ENCODE measurements at regions not wholly inside any gene's neighbourhood (a gene's known extent, or its start where the extent isn't known, plus 50 kb on each side); places are given as distances from the start of the nearest gene placed in this dataset.

GRCh38 chr4:129808242-129808641 is 712.3 kb downstream of the C4orf33 start:
- BruUV-seq (replicated peaks): no TSS peak
- no peaks in the 10 kb centered on the region for H3K36me3 ChIP-seq (ENCODE audit: control insufficient read depth, insufficient read depth, low read length)
- no peak overlapping the region for H3K9ac ChIP-seq (ENCODE audit: insufficient read depth in 1 of 2, low read depth in 2 of 2, low read length in 2 of 2)
- FAIRE-seq (no peak), ATAC-seq (no peak), DNase-seq (ENCODE audit: extremely low read depth in 1 of 4, low spot score in 3 of 4) (no peak)
- H3K9me3 ChIP-seq (replicated peaks; ENCODE audit: control insufficient read depth, insufficient read depth, low read depth, low read length): no peaks in the 10 kb centered on the region
- no peak overlapping the region for H2AFZ ChIP-seq (ENCODE audit: low read depth, low read length)
- H3K4me3 ChIP-seq: no peak overlapping the region
- no peaks in the 10 kb centered on the region for H3K9me1 ChIP-seq (ENCODE audit: control insufficient read depth, insufficient read depth, low read length)
- ChIA-PET CTCF (ENCODE audit: low intra/inter-chr PET ratio) (no interaction called here), POLR2A (no interaction called here)
- H3K27me3 ChIP-seq (ENCODE audit: control insufficient read depth in 2 of 2, insufficient read depth in 2 of 2, low read length in 2 of 2): no peaks in the 10 kb centered on the region
- intact Hi-C loops (cut with micrococcal nuclease): no loop called here
- H3K4me2 ChIP-seq (ENCODE audit: insufficient read depth, low read length): no peak overlapping the region
- 0% methylated on average over 1 of the region's 1 CpG for WGBS (ENCODE audit: insufficient coverage, low coverage, missing lambda C conversion rate)
- TF ChIP-seq KDM5B (IDR thresholded peaks at IDR 0.05; ENCODE audit: insufficient replicate concordance, low read depth, low read length): no peak
- no peak for TF ChIP-seq SIN3B (IDR thresholded peaks at IDR 0.05; ENCODE audit: low read depth)
- H3K79me2 ChIP-seq (ENCODE audit: control insufficient read depth, insufficient read depth, low read length): no peaks in the 10 kb centered on the region
- H3K4me1 ChIP-seq (replicated peaks in 1 of 2; ENCODE audit: control insufficient read depth in 2 of 2, insufficient read depth in 2 of 2, low read length in 2 of 2): no peaks in the 10 kb centered on the region
- no peaks in the 10 kb centered on the region for H4K20me1 ChIP-seq (replicated peaks; ENCODE audit: control insufficient read depth, insufficient read depth, low read length)
- no peak overlapping the region for H3K27ac ChIP-seq (ENCODE audit: extremely low read depth, low read depth, low read length)
- in situ Hi-C loops (cut with MboI): no loop called here

DNA sequence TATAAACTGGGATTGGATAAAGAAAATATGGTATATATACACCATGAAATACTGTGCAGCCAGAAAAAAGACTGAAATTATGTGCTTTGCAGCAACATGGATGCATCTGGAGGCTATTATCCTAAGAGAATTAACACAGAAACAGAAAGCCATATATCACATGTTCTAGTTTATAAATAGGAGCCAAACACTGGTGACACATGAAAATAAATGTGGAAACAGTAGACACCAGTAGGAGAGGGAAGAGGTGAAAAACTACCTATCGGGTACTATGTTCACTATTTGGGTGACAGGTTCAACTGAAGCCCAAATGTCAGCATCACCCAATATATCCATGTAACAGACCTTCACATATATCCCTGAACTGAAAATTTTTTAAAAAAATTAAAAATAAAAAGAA is 725.1 kb downstream of the C4orf33 start:
- Histone ChIP-seq H3K9ac (ENCODE audit: insufficient read depth in 1 of 2, low read depth in 2 of 2, low read length in 2 of 2) (no peak overlapping the region), H3K9me1 (ENCODE audit: control insufficient read depth, insufficient read depth, low read length) (no peaks in the 10 kb centered on the region), H4K20me1 (replicated peaks; ENCODE audit: control insufficient read depth, insufficient read depth, low read length) (no peaks in the 10 kb centered on the region), H2AFZ (ENCODE audit: low read depth, low read length) (no peak overlapping the region), H3K4me3 (no peak overlapping the region), H3K4me2 (ENCODE audit: insufficient read depth, low read length) (no peak overlapping the region), H3K36me3 (ENCODE audit: control insufficient read depth, insufficient read depth, low read length) (no peaks in the 10 kb centered on the region), H3K27me3 (ENCODE audit: control insufficient read depth in 2 of 2, insufficient read depth in 2 of 2, low read length in 2 of 2) (no peaks in the 10 kb centered on the region), H3K9me3 (replicated peaks; ENCODE audit: control insufficient read depth, insufficient read depth, low read depth, low read length) (no peaks in the 10 kb centered on the region), H3K27ac (ENCODE audit: extremely low read depth, low read depth, low read length) (no peak overlapping the region), H3K79me2 (ENCODE audit: control insufficient read depth, insufficient read depth, low read length) (no peaks in the 10 kb centered on the region), H3K4me1 (replicated peaks in 1 of 2; ENCODE audit: control insufficient read depth in 2 of 2, insufficient read depth in 2 of 2, low read length in 2 of 2) (no peaks in the 10 kb centered on the region)
- WGBS (ENCODE audit: insufficient coverage, low coverage, missing lambda C conversion rate): 0% methylated on average over 1 of the region's 1 CpG
- no peak for ATAC-seq
- BruUV-seq (replicated peaks): no TSS peak
- intact Hi-C loops (cut with micrococcal nuclease): no loop called here
- no peak for FAIRE-seq
- CTCF ChIA-PET (ENCODE audit: low intra/inter-chr PET ratio): no interaction called here
- POLR2A ChIA-PET: no interaction called here
- in situ Hi-C loops (cut with MboI): no loop called here
- DNase-seq (ENCODE audit: extremely low read depth in 1 of 4, low spot score in 3 of 4): no peak
- no peak for TF ChIP-seq MIER1 (IDR thresholded peaks at IDR 0.05; ENCODE audit: low read depth)
- TF ChIP-seq ARHGAP35 (IDR thresholded peaks at IDR 0.05; ENCODE audit: partially characterized antibody): no peak
- TF ChIP-seq ZNF592 (IDR thresholded peaks at IDR 0.05): no peak
- TF ChIP-seq, protein P1, sequence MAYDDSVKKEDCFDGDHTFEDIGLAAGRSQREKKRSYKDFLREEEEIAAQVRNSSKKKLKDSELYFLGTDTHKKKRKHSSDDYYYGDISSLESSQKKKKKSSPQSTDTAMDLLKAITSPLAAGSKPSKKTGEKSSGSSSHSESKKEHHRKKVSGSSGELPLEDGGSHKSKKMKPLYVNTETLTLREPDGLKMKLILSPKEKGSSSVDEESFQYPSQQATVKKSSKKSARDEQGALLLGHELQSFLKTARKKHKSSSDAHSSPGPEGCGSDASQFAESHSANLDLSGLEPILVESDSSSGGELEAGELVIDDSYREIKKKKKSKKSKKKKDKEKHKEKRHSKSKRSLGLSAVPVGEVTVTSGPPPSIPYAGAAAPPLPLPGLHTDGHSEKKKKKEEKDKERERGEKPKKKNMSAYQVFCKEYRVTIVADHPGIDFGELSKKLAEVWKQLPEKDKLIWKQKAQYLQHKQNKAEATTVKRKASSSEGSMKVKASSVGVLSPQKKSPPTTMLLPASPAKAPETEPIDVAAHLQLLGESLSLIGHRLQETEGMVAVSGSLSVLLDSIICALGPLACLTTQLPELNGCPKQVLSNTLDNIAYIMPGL (CRISPR knock-in tag; IDR thresholded peaks at IDR 0.05): no peak
- no peak for TF ChIP-seq KLF16 (IDR thresholded peaks at IDR 0.05)
- TF ChIP-seq PRPF4 (IDR thresholded peaks at IDR 0.05; ENCODE audit: insufficient read depth, low read depth, low read length, poor library complexity, severe bottlenecking): no peak
- TF ChIP-seq STAT5B (CRISPR knock-in tag; IDR thresholded peaks at IDR 0.05): no peak
